Activated naive CD4-positive, alpha-beta T cell treated with anti-CD3 and anti-CD28 coated beads for 36 hours (primary cell): ENCODE measurements at regions not wholly inside any gene's neighbourhood (a gene's known extent, or its start where the extent isn't known, plus 50 kb on each side); places are given as distances from the start of the nearest gene placed in this dataset.

Experiments used
- CTCF ChIA-PET: fragments of 350-600 bp; sonication (Branson Sonifier 250); formaldehyde crosslinking; loops from one replicate; lab custom pipeline; 2021; ENCODE audit warnings: antibody characterized with exemption; lab: Charles Lee
- DNase-seq: peaks from one replicate; pipeline ENCODE4 v3.0.0-alpha.2; 2020
- H3K27ac Mint-ChIP-seq: one replicate; pipeline ENCODE4 v1.8.0; 2021; ENCODE audit warnings: mild to moderate bottlenecking, mixed read lengths
- H3K27me3 Mint-ChIP-seq: one replicate; pipeline ENCODE4 v1.8.0; 2021; ENCODE audit warnings: low read depth, mixed read lengths
- H3K36me3 Mint-ChIP-seq: one replicate; pipeline ENCODE4 v1.8.0; 2021; ENCODE audit warnings: low read depth, mixed read lengths
- H3K4me1 Mint-ChIP-seq: one replicate; pipeline ENCODE4 v1.8.0; 2021; ENCODE audit warnings: low read depth, mixed read lengths
- H3K4me3 Mint-ChIP-seq: one replicate; pipeline ENCODE4 v1.8.0; 2021; ENCODE audit warnings: mild to moderate bottlenecking, moderate library complexity, mixed read lengths
- H3K9me3 Mint-ChIP-seq: one replicate; pipeline ENCODE4 v1.8.0; 2021; ENCODE audit warnings: mixed read lengths
- intact Hi-C: fragments of 100-400 bp; cut with micrococcal nuclease; formaldehyde crosslinking; loops from one replicate; pipeline ENCODE4 v1.15.1; 2023

DNA sequence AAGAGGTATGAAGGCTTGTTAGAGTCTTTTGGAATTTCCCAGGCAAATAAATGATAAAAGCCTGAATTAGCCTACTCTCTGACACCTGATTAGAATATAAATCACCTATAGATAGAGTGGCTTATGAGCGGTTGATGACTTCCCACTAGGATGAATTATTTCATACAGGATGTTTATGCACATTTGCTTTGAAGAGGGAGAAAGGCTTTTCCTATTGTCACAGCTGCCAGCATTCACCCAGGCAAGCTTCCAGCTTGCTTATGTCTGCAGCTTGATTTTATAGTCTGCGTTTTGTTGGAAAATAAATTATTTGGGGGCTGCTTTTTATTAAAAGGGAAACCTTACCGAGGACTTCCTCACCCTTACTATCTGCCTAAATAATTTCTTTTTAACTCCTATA lies 51.3 kb upstream of the EIF2S2 start:
- CTCF ChIA-PET, result no interaction called here
- Mint-ChIP-seq H3K27ac (no peak overlapping the region), H3K4me1 (peaks cover 2% of the 10 kb centered on the region), H3K4me3 (no peak overlapping the region), H3K27me3 (no peaks in the 10 kb centered on the region), H3K9me3 (no peaks in the 10 kb centered on the region), H3K36me3 (no peaks in the 10 kb centered on the region)
- intact Hi-C loops, result no loop called here
- DNase-seq, result no peak

DNA sequence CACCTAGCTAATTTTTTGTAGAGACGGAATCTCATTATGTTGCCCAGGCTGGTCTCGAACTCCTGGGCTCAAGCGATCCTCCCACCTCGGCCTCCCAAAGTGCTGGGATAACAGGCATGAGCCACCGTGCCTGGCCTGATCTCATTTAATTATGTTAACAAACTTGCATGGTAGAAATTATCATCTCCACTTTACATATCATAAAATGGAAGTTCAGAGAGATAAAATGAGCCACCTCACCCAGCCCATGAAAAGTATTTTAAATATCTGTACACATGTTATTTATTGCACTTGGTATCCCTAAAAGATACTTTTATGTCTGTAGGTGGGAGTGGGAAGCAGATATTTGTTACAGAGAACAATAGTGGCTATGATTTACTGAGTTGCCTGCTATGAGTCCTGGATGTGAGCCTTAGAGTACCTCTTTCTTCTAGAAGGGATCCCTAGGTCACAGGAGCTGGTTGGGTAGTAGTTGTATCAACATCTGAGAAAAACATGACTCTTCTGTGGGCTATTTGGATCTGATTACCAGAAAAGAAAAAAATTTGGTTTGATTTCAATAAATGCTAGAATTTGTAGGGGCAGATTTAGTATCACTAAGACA lies 52.4 kb upstream of the EIF2S2 start:
- Mint-ChIP-seq H3K9me3 (no peaks in the 10 kb centered on the region), H3K4me3 (no peak overlapping the region), H3K27me3 (no peaks in the 10 kb centered on the region), H3K27ac (no peak overlapping the region), H3K36me3 (no peaks in the 10 kb centered on the region), H3K4me1 (peaks cover 2% of the 10 kb centered on the region)
- intact Hi-C loops, result no loop called here
- no peak for DNase-seq
- CTCF ChIA-PET, result no interaction called here

DNA sequence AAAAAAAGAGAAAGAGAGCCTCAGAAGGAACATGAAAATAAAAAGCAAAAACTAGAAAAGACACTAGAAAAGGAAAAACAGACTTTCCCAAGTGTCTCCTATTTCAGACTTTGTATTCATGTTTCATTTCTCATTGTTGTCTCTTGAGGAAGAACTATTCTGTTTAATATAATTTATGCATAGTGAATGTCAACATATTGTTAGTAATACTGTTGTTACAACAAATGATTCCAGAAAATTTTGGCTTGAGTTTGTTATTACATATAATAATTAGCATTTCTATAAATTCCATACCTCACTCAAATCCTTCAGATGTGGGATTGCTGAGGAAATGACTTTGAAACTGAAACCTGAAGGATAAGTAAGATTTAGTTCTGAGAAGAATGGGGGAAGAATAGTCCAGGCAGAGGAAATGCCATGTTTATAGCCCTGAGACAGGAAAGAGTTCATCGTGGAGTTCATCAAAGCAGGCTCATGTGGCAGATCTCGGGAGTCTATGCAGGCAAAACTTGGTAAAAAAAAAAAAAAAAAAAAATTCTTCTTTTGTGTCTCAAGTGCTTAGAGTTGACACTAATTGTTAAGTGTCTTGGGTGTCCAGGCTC lies 53.1 kb upstream of the EIF2S2 start:
- H3K9me3 Mint-ChIP-seq, result no peaks in the 10 kb centered on the region
- no peaks in the 10 kb centered on the region for H3K36me3 Mint-ChIP-seq
- no peak for DNase-seq
- peaks cover 2% of the 10 kb centered on the region for H3K4me1 Mint-ChIP-seq
- intact Hi-C loops, result no loop called here
- CTCF ChIA-PET, result no interaction called here
- no peak overlapping the region for H3K4me3 Mint-ChIP-seq
- H3K27ac Mint-ChIP-seq, result no peak overlapping the region
- H3K27me3 Mint-ChIP-seq, result no peaks in the 10 kb centered on the region

DNA sequence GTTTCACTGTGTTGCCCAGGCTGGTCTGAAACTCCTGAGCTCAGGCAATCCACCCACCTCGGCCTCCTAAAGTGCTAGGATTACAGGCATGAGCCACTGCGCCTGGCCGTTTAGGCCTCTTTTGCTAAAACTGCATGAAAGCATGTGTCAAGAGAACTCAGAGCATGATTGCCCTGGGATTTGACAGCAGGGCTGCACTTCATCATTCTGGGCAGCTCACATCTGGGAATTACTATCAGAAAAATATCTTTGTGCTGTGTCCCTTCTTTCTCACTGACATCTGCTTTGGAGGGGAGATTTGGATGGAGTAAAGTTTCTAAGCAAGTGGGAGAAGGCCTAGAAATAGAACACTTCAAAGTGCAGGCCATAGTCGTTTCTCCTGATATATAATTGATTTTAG lies 59.6 kb upstream of the EIF2S2 start:
- Mint-ChIP-seq H3K27ac (no peak overlapping the region), H3K9me3 (no peaks in the 10 kb centered on the region), H3K36me3 (no peaks in the 10 kb centered on the region), H3K4me3 (no peak overlapping the region), H3K4me1 (no peaks in the 10 kb centered on the region), H3K27me3 (peaks cover 2% of the 10 kb centered on the region)
- no peak for DNase-seq
- CTCF ChIA-PET, result interaction anchor here (1.0 kb wide), 1 partner anchor 19 kb away, joined by 4 read pairs; no protein-coding TSS in a partner anchor
- intact Hi-C loops, result no loop called here

DNA sequence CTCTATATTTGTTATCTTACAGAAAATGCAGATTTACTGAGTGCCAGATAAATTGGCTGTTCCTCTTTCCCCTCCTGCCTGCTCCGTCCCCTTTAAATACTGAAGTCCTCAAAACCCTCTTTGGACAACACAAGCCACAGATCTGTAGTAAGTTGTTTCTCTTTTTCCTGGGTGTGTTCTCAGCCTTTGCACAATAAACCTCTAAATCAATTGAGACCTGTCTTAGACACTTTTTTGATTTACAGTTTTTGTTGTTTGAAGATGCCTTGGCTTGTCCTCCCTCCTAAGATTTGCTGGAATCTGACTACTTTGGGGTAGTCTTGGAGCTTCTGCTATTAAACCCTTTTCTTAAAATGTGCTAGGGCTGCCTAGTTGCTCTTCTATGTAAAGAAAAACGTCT lies 60.9 kb upstream of the EIF2S2 start:
- H3K9me3 Mint-ChIP-seq, result no peaks in the 10 kb centered on the region
- no peak overlapping the region for H3K4me3 Mint-ChIP-seq
- no peaks in the 10 kb centered on the region for H3K4me1 Mint-ChIP-seq
- peaks cover 2% of the 10 kb centered on the region for H3K27me3 Mint-ChIP-seq
- intact Hi-C loops, result no loop called here
- no peaks in the 10 kb centered on the region for H3K36me3 Mint-ChIP-seq
- CTCF ChIA-PET, result no interaction called here
- H3K27ac Mint-ChIP-seq, result no peak overlapping the region
- DNase-seq, result no peak

DNA sequence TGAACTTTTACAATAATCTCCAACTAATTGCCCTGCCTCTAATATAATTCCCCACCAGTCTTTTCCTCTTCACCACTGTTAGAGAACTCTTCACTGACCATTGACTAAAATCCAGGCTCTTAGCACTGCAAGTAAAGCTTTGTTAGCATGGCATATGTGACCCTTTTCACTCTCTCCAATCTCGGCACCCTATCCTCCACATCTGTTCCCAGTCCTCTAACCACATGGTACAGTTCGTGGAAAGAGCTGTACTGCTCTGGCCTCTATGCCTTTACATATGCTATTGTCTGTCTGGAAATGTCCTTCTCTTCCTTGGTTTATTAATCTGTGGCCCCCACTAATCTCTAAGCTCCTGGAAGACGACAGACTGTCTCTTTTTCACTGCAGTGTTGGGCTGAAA lies 63.0 kb upstream of the EIF2S2 start:
- no peaks in the 10 kb centered on the region for H3K9me3 Mint-ChIP-seq

DNA sequence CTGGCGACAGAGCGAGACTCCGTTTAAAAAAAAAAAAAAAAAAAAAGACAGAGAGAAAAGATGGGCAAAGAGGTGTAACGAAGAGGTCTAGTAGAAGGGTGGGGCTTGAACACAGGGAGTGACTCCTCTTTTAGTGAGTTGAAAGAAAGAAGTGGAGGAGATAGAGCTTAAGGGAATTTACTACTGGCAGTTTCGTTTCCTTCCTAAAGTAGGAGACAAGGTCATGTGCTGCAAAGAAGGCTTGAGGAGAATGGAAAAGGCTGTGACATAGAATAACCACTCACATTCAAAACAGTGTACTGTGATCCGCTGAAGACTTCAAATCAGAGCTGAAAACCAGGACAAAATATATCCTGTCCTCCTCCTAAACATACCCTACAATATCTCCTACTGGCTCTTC lies 63.8 kb upstream of the EIF2S2 start:
- Mint-ChIP-seq H3K4me3 (no peak overlapping the region), H3K27me3 (no peaks in the 10 kb centered on the region), H3K27ac (no peak overlapping the region), H3K36me3 (no peaks in the 10 kb centered on the region), H3K4me1 (no peaks in the 10 kb centered on the region), H3K9me3 (no peaks in the 10 kb centered on the region)
- no peak for DNase-seq
- CTCF ChIA-PET, result interaction anchor here (0.7 to 0.8 kb wide), 2 partner anchors 8 to 50 kb away, joined by 3 read pairs; no protein-coding TSS in a partner anchor
- intact Hi-C loops, result no loop called here

More for the DNA sequence above, 63.0 kb upstream of the EIF2S2 start:
- Mint-ChIP-seq H3K36me3 (no peaks in the 10 kb centered on the region), H3K4me3 (no peak overlapping the region), H3K27me3 (peaks cover 2% of the 10 kb centered on the region), H3K4me1 (no peaks in the 10 kb centered on the region), H3K27ac (no peak overlapping the region)
- intact Hi-C loops, result no loop called here
- DNase-seq, result no peak
- CTCF ChIA-PET, result interaction anchor here (0.6 to 0.8 kb wide), 4 partner anchors 9 to 431 kb away, joined by 3 to 6 read pairs (median 4); no protein-coding TSS in a partner anchor

DNA sequence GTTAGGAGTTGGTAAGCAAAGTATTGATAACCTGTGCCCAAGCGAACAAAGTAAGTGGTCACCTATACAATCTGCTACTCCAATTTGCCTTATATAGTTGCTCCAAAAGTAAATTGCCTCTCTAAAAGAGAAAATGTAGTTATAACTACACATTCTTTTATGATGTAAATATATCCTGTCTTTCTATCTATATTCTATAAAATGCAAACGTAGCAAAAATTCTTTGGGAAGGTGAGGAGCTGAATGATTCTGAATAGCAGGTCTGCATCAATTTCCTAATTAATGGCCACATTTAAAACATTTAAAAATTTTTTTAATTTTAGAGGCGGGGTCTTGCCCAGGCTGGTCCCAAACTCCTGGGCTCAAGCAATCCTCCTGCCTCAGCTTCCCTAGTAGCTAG lies 64.2 kb upstream of the ASIP start:
- Mint-ChIP-seq H3K36me3 (no peaks in the 10 kb centered on the region), H3K4me3 (no peak overlapping the region), H3K27ac (no peak overlapping the region), H3K4me1 (no peaks in the 10 kb centered on the region), H3K27me3 (no peaks in the 10 kb centered on the region), H3K9me3 (no peaks in the 10 kb centered on the region)
- CTCF ChIA-PET, result interaction anchor here (0.8 kb wide), 1 partner anchor 78 kb away, joined by 6 read pairs; no protein-coding TSS in a partner anchor
- intact Hi-C loops, result no loop called here
- no peak for DNase-seq

DNA sequence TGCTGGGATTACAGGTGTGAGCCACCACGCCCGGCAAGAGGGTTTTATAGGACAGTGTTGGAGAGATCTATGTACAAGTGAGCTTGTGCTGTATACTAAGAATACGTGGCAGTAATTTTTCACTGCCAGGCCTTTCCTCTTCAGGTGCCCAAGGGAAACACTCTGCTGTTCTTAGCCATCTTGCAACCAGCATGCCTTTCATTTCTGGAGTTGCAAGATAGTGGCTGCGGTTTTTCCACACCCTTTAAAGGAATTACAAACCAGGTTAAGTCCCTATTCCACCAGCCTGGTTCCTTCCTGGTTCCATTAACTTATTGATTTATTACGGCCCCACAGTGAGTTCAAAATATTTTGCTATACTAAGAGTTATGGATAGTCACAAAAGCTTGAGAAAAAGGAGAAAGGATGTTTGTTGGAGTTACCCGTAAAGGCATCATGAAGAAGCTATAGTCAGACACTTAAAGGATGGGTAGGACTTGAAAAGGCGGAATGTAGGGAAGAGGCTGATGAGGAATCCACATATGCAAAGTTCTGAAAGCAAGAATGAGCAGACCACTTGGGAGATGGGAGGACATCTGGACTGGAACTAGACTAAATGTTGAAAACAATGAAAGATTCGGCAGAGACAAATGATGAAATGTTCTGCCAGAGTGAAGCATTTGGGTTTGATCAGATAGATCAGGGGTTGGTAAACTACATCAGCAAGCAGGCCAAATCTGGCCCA lies 61.4 kb upstream of the ASIP start:
- DNase-seq, result no peak
- Mint-ChIP-seq H3K27ac (no peak overlapping the region), H3K4me3 (no peak overlapping the region), H3K27me3 (peaks cover 3% of the 10 kb centered on the region), H3K36me3 (no peaks in the 10 kb centered on the region), H3K9me3 (no peaks in the 10 kb centered on the region), H3K4me1 (no peaks in the 10 kb centered on the region)
- intact Hi-C loops, result no loop called here
- CTCF ChIA-PET, result interaction anchor here (1.2 kb wide), 1 partner anchor 14 kb away, joined by 3 read pairs; no protein-coding TSS in a partner anchor

DNA sequence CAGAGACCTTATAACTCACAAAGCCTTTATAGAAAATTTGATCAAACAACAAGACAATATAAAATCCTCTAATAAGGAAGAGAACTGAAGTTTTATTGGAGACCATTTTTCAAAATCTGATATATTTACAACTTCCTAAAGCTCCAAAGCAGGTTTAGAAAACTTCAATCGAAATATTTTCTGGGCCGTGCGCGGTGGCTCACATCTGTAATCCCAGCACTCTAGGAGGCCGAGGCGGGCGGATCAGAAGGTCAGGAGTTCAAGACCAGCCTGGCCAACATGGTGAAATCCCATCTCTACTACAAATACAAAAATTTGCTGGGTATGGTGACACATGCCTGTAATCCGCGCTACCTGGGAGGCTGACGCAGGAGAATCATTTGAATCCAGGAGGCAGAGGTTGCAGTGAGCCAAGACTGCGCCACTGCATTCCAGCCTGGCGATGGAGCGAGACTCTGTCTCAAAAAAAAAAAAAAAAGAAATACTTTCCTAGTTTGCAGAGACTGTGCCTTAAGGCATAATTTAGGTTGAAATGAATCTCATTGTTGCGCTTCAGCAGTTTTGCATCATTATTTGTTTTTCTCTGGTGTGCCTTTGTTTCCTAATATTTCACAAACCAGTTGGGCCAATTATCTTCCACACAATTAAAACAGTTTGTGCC lies 60.6 kb upstream of the ASIP start:
- intact Hi-C loops, result no loop called here
- H3K27me3 Mint-ChIP-seq, result peaks cover 5% of the 10 kb centered on the region
- H3K36me3 Mint-ChIP-seq, result no peaks in the 10 kb centered on the region
- DNase-seq, result no peak
- no peaks in the 10 kb centered on the region for H3K9me3 Mint-ChIP-seq
- H3K4me3 Mint-ChIP-seq, result no peak overlapping the region
- no peaks in the 10 kb centered on the region for H3K4me1 Mint-ChIP-seq
- CTCF ChIA-PET, result interaction anchor here (1.2 kb wide), 1 partner anchor 13 kb away, joined by 3 read pairs; no protein-coding TSS in a partner anchor
- H3K27ac Mint-ChIP-seq, result no peak overlapping the region

DNA sequence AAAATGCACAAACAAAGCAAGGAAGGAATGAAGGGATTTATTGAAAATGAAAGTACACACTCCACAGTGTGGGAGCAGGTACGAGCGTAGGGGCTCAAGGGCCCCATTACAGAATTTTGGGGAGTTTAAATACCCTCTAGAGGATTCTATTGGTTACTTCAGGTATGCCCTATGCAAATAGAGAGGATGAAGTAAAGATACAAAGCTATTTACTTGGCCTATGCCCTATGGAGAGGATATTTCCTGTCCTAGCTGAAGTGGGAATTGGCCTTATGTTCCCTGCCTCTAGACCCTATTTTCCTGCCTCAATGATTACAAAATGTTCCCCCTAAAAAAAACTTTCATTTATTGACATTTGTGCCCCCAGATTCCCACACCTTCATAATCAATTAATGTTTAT lies 59.7 kb upstream of the ASIP start:
- CTCF ChIA-PET, result interaction anchor here (1.0 kb wide), 1 partner anchor 9 kb away, joined by 5 read pairs; no protein-coding TSS in a partner anchor
- DNase-seq, result no peak
- Mint-ChIP-seq H3K4me1 (no peaks in the 10 kb centered on the region), H3K9me3 (no peaks in the 10 kb centered on the region), H3K27me3 (peaks cover 5% of the 10 kb centered on the region), H3K27ac (no peak overlapping the region), H3K4me3 (no peak overlapping the region), H3K36me3 (no peaks in the 10 kb centered on the region)
- intact Hi-C loops, result no loop called here
